ENCODE measurements at regions not wholly inside any gene's neighbourhood (a gene's known extent, or its start where the extent isn't known, plus 50 kb on each side); places are given as distances from the start of the nearest gene placed in this dataset.

DNA sequence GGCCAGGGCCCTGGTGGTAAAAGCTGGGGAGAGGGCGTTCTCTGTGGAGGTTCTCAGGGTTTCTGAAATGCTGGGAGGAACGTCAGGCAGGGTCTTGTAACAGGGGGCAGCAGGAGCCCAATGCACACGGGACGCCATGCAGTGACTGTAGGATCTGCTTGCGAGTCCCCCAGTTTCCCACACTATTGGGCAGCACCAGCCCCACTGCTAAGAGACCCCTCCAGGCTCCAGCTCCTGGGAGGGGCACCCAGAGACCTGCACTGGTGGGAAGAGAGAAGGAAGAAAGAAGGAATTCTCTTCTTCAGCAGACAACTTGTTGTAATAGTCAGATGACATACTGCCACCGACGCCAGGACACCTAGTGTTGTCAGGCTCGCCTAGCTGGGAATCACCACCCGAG lies 55.2 kb upstream of the RNF7 start:
- H3K9me3 Mint-ChIP-seq (ENCODE audit: low read depth), result peaks cover 2% of the 10 kb centered on the region
- DNase-seq (ENCODE audit: low spot score), result no peak
- peaks cover 12% of the 10 kb centered on the region for H3K4me1 Mint-ChIP-seq (ENCODE audit: low read depth)
- H3K36me3 Mint-ChIP-seq (ENCODE audit: low read depth), result no peaks in the 10 kb centered on the region
- no peaks in the 10 kb centered on the region for H3K27me3 Mint-ChIP-seq (ENCODE audit: low read depth)
- no peak overlapping the region for H3K4me3 Mint-ChIP-seq (ENCODE audit: unreplicated experiment)
- no peak overlapping the region for H3K27ac Mint-ChIP-seq (ENCODE audit: unreplicated experiment)
- TF ChIP-seq, protein P1, sequence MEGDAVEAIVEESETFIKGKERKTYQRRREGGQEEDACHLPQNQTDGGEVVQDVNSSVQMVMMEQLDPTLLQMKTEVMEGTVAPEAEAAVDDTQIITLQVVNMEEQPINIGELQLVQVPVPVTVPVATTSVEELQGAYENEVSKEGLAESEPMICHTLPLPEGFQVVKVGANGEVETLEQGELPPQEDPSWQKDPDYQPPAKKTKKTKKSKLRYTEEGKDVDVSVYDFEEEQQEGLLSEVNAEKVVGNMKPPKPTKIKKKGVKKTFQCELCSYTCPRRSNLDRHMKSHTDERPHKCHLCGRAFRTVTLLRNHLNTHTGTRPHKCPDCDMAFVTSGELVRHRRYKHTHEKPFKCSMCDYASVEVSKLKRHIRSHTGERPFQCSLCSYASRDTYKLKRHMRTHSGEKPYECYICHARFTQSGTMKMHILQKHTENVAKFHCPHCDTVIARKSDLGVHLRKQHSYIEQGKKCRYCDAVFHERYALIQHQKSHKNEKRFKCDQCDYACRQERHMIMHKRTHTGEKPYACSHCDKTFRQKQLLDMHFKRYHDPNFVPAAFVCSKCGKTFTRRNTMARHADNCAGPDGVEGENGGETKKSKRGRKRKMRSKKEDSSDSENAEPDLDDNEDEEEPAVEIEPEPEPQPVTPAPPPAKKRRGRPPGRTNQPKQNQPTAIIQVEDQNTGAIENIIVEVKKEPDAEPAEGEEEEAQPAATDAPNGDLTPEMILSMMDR (IDR thresholded peaks at IDR 0.05), result no peak

DNA sequence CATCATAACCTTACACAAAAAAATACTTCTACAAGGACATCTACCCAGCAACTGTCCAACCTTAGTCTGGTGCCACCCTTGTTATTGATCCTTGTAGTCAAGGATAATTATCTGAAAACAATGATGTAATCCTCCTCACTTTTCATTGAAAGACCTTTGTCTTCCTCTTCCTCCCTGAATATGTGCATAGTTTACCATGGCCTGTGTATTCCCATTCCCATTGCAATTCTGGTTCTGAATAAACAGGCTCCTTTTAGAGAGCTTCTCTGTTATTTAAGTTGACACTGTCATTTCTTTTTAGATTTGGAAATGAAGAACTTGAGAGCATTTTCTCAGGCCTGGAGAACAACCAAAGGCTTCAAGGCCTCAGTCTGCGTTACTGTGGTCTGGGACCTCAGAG lies 53.3 kb upstream of the RNF7 start:
- Mint-ChIP-seq H3K36me3 (ENCODE audit: low read depth) (no peaks in the 10 kb centered on the region), H3K9me3 (ENCODE audit: low read depth) (peaks cover 1% of the 10 kb centered on the region), H3K4me1 (ENCODE audit: low read depth) (peaks cover 12% of the 10 kb centered on the region), H3K27ac (ENCODE audit: unreplicated experiment) (no peak overlapping the region), H3K4me3 (ENCODE audit: unreplicated experiment) (no peak overlapping the region), H3K27me3 (ENCODE audit: low read depth) (no peaks in the 10 kb centered on the region)
- TF ChIP-seq, protein P1 (IDR thresholded peaks at IDR 0.05), result no peak
- no peak for DNase-seq (ENCODE audit: low spot score)

DNA sequence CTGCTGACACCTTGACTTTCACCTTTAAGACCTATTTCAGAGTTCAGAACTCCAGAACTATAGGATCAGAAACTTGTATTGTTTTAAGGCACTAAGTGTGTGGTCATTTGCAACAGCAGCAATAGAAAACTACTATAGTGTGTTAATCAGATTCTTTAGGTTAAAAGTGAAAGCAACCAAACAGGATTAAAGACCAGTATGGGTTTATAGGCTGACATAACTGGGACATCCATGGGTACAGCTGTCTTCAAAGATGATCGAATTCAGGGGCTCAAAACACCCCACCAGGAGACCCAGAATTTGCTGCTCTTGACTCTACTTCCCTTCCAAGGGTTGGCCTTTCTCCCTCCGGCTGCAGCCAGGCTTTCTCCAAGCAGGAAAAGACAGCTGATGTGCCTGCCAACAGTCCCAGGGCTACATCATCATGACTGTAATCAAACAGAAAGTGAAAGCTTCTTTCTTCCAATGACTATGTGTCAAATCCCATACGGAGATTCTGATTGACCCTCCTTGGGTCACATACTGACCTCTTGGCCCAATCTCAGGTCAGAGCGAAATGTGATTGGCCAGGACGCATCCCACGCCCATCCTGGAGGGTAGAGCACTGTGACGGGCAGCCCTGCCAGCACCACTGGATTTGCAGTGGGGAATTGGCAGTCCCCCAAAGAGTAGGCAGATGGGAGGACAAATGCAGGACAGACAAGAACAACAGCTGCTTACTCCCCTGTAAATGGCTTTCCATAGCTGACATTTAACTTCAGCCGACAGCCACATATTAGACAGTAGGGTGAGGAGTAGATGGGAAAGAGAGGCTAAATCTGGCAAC lies 51.4 kb upstream of the RNF7 start:
- no peaks in the 10 kb centered on the region for H3K9me3 Mint-ChIP-seq (ENCODE audit: low read depth)
- peak overlapping the region; percentile 13 for H3K4me3 Mint-ChIP-seq (ENCODE audit: unreplicated experiment)
- H3K36me3 Mint-ChIP-seq (ENCODE audit: low read depth), result no peaks in the 10 kb centered on the region
- peaks cover 6% of the 10 kb centered on the region for H3K4me1 Mint-ChIP-seq (ENCODE audit: low read depth)
- no peaks in the 10 kb centered on the region for H3K27me3 Mint-ChIP-seq (ENCODE audit: low read depth)
- H3K27ac Mint-ChIP-seq (ENCODE audit: unreplicated experiment), result peak overlapping the region; percentile 54
- TF ChIP-seq, protein P1 (IDR thresholded peaks at IDR 0.05), result no peak
- no peak for DNase-seq (ENCODE audit: low spot score)
